COLO668 (cell line): ENCODE measurements at regions not wholly inside any gene's neighbourhood (a gene's known extent, or its start where the extent isn't known, plus 50 kb on each side); places are given as distances from the start of the nearest gene placed in this dataset.

Experiments used
- DNase-seq: peaks from one replicate; lab custom pipeline; 2025; ENCODE audit not compliant: unreplicated experiment; lab: John Stamatoyannopoulos, UW

GRCh38 chr6:29884261-29884660 is 56.6 kb downstream of the HLA-G start:
- DNase-seq, result no peak

DNA sequence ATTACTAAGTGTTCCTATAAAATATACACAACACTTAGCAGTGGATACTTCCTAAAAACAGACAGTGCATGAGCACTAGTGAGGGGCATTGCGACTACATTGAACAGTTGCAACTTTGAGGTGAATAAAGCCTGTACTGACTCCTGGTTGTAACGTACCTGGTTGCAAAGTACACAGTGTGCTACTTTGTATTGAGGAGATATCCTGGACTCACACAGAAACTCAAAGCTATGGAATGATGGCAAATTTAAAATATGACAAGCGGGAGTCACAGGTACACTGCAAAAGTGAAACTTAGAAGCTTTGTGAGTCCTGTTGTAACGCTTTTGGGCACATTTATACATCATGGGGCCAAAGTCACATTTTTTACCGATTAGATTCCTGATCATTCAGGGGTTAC is 55.6 kb upstream of the HLA-A start:
- no peak for DNase-seq

- peak; percentile 22 for DNase-seq
Measured at GRCh38 chr6:29887330-29887818, 55.0 kb upstream of the HLA-A start.

- DNase-seq, result peak; percentile 75
Measured at GRCh38 chr6:29887819-29888776, 54.2 kb upstream of the HLA-A start.
